Heart left ventricle (tissue), 13 donors: ENCODE measurements at regions not wholly inside any gene's neighbourhood (a gene's known extent, or its start where the extent isn't known, plus 50 kb on each side); places are given as distances from the start of the nearest gene placed in this dataset.

ENCODE experiments used
- CTCF ChIP-seq, 12 donors: fragments of 200-600 bp; sonication (generic) in 4 of 12; IDR thresholded peaks; one replicate each; pipeline versions ENCODE4 v1.5.0 to v1.8.0; 2018 to 2022; ENCODE audit warnings: antibody characterized with exemption in 12 of 12, mild to moderate bottlenecking in 5 of 12
- POLR2A ChIP-seq, 2 donors: fragments of 450-650 bp; IDR thresholded peaks; one replicate each; pipeline ENCODE4 v1.6.1; 2017; ENCODE audit warnings: antibody characterized with exemption in 2 of 2, mild to moderate bottlenecking in 2 of 2, moderate library complexity in 2 of 2
- donor health status: ischemic (EF 13 %, LVEDD 7.1; RV severe dilation, severe dysfunction).
- donor health status: DM: no; HTN: yes; CAD: no.
- donor health status: DM: no; HTN: no; CAD: no.
- donor health status: ischemic (EF 25% LVEDD 6.9; RV normal size, moderate dysfunction).
- donor health status: ischemic (EF 25% LVEDD 5.7; RV mildly dilated, moderate dysfunction).
- donor health status: ischemic (EF 35%, LVEDD 5.7; RV mildly dilated, moderate dysfunction).
- donor health status: nonischemic (EF 11% LVEDD 7.7; RV severe dilation, severe dysfunction).
- donor health status: DM: yes; HTN: yes; CAD: no.
- donor health status: PGD.
- donor health status: ischemic (EF 29% LVEDD 5.4; RV normal size, mild dysfunction).
- donor health status: nonischemic (EF 23%, LVEDD 6.1; RV moderate dilation, normal function).

GRCh38 chr6:105644691-105645090, 241.8 kb upstream of the PREP start:
- TF ChIP-seq CTCF (IDR thresholded peaks at IDR 0.05) = no peak
- TF ChIP-seq POLR2A (IDR thresholded peaks at IDR 0.05) = no peak
